Cerebellar cortex (tissue), 1 donor: ENCODE measurements at regions not wholly inside any gene's neighbourhood (a gene's known extent, or its start where the extent isn't known, plus 50 kb on each side); places are given as distances from the start of the nearest gene placed in this dataset.
"Not testable (repeated sequence)": the region's sequence is repeated elsewhere in the genome, so short reads cannot be mapped to it uniquely, and the experiment has no call there.

Experiments
- DNase-seq: peaks from one replicate; pipeline ENCODE4 v3.0.0-alpha.2; 2015; ENCODE audit warnings: low spot score

DNA sequence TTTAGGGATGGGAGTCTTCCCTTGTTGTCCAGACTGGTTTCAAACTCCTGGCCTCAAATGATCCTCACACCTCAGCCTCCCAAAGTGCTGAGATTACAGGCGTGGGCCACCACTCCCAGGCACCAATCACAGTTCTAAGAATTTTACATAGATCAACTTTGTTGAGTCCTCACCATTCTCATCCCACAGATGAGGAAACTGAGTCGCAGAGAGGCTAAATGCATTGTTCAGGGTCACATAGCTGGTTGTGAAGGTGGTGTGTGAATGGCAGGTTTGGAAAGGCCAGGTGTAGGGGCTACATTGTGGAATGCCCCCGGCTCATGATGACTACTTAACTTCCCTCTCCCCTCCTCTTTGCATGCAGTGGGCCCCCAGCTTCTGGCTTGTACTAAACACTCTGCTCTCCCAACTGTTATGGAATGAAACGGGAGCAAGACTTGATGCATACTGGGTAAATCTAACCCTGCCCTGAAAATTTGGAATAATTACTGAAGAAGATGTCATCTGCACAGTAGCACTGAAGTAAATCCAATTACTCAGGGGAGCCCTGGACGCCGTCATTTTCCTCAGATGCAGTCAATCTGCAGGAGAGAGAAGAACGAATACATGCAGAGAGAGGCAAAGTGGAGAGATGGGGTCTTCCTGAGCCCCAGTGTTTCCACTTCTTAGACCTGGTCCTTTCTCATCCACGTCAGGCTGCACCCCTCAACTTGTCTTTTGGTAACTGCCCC is 102.3 kb upstream of the ZNF217 start:
- DNase-seq, result no peak

DNA sequence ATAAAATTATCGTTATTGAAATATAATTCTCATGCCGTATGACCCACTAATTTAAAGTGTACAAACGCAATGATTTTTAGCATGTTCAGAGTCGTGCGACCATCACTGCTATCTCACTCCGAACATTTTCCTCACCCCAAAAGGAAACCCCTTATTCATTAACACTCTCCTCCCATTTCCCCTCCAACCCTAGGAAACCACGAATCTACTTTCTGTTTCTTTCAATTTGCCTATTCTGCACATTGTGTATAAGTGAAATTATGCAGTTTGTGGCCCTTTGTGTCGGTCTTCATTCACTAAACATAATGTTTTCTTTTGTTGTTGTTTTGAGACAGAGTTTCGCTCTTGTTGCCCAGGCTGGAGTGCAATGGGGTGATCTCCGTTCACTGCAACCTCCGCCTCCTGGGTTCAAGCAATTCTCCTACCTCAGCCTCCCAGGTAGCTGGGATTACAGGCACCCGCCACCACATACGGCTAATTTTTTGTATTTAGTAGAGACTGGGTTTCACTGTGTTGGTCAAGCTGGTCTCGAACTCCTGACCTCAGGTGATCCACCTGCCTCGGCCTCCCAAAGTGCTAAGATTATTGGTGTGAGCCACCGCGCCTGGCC is 99.7 kb upstream of the ZNF217 start:
- DNase-seq, result no peak

DNA sequence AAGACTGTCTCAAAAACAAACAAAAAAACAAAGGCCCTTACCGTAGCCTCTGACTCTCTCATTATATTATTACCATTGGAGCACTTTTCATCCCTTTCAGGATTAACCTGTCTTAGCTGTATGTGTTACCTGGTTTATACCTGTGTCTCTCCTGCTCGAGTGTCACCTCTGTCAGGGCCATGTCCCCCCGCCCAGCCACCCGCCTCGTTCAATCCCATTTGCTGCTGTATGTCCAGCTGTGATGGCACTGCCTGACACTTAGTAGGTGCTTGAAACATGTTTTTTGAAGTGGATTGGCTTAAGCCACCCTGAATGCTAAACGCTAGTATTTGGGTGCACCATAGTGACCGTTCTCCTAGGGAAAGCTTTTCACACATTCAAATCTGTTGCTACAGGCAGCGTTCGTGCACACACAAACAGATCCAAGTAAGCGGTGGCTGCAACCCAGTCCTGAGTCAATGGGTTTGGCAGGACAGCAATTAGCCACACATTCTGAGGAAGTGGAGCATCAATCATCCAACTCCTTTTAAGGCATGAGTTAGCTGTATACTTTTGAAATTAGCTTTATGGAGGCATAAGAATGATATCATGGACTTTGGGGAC is 98.9 kb upstream of the ZNF217 start:
- no peak for DNase-seq

DNA sequence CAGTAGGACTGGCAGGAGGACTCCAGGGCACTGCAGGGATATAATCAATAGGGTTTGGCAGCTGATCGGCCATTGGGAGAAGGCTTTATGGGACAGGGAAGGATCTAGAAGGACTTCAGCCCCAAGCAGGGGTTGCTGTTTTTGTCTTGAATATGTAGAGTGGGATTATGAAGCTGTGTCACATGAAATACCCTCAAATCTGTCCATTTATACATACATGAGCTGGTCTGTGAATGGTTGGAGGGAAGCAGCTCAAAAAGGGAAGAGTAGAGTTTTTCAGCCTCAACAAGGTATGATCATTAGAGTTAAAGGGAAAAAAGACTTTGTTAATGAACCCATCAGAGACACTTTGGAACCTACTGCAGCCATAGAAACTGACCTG is 98.2 kb upstream of the ZNF217 start:
- no peak for DNase-seq

DNA sequence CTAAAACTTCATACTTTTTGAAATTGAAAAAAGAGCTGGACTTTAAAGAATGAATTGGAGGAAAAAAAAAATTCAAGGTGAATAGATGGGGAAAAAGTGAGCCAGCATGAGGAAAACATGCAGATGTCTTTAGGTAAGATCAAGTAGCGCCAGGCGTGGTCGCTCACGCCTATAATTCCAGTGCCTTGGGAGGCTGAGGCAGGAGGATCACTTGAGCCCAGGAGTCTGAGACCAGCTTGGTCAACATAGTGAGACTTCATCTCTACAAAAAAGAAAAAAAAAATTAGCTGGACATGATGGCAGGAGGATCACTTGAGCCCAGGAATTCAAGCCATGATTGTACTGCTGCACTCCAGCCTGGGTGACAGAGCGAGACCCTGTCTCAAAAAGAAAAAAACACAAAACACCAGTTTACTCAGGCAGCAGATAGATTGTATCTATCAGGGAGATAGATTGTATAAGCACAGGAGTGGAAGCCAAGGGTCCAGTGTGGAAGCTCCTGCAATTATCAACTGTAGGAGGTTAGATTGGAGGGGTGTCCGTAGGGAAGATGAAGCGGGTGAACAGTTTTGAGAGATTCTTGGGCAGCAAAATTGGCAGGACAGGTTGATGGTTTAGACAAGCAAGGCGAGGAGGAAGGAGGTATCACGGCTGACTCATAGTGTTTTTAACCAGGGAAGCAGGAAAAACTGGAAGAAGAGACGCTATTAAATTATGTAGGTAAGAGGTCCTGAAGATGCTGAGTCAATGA is 97.6 kb upstream of the ZNF217 start:
- DNase-seq, result no peak

DNA sequence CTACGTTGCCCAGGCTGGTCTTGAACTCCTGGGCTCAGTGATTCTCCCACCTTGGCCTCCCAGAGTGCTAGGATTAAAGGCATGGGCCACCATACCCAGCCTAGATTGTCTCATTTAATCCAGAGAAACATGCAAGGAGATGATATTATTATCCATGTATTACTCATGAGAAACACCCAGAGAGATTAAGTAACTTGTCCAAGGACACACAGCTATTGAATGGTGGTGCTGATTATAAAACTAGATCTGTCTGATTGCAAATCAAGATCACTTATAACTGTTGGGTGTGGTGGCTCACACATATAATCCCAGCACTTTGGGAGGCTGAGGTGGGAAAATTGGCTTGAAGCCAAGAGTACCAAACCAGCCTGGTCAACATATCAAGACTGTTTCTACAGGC is 94.4 kb upstream of the ZNF217 start:
- DNase-seq, result no peak

DNA sequence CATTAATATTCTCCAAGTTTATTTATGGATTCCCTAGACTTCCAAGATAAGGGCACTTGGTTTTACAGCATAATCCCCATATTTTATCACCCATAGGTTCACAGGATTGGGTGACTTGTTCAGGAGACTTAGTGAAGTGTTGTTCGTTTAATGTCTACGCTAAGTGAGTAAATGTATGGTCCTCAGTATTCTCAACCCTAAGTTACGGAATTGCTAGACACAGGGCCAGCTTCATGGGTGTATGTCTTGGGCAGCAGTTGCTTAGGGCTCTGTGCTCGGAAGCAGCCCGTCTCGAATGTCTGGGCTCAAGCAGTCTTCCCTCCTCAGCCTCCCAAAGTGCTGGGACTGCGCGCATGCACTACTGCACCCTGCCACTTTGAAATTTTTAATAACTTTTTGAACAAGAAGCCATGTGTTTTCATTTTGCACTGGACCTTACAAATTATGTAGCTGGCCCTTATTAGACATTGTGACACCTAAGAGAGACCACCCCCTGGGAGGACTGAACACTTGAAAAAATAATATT is 91.5 kb upstream of the ZNF217 start:
- DNase-seq, result no peak

DNA sequence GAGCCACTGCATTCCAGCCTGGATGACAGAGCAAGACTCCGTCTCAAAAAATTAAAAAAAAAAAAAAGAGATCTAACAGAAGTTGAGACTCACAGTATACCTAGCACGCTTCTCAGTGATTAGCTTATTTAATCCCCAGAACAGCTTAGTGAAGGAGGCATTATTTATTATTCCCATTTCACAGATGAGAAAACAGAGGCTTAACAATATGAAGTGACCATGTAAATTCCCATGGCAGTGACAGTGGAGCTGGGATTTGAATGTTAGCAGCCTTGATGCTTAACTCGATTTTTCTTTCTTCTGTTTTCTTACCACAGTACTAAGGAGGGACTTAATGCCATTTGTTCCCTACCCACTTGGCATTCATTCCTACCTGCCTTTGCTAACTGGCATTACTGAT is 89.9 kb upstream of the ZNF217 start:
- DNase-seq, result no peak

DNA sequence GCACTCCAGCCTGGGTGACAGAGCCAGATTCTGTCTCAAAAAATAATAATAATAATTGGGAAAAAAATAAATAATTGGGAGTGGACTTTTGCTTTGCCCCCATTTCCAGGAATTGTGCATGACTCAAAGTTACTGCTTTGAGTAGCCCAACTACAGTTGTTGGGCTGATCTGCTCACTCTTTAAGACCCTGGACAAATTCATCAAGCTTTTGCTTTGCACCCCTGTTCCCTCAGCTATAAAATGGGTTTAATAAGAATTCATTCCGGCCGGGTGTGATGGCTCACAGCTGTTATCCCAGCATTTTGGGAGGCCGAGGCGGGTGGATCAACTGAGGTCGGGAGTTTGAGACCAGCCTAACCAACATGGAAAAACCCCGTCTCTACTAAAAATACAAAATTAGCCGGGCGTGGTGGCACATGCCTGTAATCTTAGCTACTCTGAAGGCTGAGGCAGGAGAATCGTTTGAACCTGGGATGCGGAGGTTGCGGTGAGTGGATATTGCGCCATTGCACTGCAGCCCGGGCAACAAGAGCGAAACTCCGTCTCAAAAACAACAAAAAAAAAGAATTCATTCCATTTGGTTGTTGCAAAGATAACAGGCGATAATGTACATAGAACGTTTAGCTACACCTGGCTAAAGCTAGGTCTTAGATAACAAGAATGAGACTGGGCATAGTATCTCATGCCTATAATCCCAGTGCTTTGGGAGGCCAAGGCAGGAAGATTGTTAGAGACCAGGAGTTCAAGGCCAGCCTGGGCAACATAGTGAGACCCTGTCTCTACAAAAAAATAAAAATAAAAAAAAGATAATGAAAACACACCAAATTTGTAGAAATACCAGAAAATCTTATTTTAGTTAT is 87.9 kb upstream of the ZNF217 start:
- no peak for DNase-seq

DNA sequence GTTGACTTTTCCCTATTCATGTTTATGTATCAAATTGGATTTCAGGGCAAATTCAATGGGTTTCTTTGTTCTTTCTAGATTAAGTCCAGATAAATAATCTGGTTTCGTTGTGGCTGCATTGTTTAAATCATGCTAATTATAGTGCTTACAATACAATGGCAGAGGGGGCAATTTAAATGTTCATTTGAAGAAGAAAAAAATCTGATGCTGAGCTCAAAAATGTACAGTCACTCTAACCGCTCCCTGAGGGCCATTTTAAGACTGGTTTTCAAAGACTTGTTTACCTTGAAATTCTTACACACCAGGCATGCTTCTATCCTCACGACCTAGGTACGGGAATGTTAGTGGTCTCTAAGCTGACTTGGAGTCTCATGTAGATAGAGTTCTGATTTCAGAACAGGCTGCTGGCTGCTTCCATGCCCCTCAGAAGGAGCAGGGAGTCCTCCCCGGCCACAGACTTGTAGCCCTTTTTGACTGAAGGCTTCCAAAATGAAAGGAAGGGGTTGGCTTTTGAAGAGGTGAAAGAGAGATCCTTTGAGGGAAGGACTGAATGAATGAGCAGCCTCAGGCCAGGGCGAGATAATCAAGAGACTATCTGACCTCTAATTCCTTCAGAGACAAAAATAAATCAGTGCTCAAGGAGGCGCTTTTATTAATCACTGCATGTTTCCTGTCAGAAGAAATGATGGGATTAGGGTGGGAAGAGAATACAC is 86.1 kb upstream of the ZNF217 start:
- DNase-seq, result no peak

DNA sequence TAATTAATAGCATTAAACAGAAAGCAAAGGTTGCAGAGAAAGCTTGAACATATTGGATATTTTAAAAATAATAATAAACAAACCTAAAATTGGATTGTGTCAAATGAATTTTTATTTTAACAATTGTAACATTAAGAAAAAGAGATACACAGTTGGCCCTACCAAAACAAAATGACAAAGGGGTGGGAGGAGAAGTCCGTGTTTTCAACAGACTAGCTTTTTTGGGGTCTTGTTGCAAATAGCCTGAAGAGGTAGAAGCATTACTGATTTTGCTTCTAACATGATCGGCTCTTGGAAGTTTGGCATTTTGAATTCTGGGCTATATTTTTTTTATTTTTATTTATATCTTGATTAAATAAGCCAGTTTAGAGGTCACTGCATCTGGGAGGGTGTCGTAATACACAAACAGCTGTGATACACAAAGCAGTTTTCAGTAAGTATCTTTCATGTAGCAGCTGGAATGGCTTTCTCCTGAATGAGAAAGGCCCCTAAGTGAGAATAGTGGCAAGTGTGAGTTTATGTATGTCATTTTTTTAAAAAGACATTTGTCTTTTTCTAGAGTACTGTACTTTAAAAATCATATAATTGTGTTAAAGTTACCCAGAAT is 85.5 kb upstream of the ZNF217 start:
- no peak for DNase-seq

DNA sequence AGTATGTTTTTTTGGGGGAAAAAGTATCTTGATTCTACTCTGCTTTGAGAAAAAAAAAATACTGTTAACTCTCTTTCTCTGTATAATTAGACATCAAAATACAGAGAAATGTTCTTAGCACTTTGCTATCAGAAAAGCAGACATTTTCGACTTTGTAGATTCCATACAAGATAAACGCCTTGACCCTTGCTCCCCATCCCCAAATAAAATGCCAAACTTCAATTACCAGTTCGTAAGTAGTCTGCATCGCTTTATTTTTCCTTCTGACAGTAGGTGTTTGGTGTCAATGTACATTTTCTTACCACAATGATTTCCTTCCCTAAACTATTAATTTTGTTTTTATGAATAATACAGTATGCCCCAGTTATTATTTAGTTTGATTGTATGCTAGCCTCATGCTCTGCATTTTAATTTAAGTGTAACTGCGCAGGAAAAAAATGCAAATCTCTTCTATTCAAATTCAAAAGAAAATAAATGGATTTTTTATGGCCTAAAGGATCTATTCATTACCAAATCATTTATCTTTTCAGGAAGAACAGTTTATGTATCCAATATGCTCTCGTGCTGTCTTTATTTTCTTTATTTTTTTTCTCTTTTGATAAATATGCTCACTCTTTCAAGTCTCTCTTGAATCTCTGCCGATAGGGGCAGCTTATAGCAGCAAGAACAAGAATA is 84.8 kb upstream of the ZNF217 start:
- DNase-seq, result no peak

DNA sequence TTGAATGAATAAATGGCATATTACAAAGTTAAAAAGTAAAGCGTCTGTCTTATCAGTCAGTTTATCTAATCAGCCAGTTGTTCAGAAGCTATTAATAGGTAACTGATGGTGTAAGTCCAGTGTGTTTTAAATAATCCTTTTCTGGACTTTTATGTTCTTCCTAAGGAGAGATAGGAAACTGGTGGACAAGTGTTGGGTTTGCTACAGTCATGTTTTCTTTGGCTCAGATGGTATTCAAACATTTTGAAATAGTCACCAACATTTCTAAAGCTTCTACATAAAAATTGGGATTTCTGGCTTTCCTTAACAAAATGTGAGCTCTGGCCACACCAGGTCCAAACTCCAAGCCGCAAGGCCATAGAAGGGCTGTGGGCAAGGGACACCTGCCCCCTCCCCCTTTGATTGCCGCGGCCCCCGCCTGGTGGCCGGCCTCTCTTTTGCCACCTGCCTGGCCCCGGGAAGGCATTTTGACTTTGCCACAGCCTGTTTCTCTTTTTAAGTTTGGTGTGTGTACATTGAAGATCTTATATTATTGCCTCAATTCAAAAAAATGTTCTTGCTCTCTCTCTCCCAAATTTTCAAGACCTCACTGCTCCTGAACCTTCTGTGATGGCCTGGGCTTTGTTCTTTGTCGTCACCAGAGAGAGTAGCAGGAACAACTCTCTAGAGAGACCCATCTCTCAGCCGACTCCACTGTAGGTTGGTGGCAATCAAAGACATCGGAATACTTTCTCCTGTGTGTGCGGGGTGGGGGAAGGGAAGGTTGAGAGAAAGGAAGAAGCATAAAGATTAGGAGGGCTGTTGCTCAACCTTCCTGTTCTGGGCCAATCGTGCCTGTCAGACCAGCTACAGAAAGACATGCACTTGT is 84.0 kb upstream of the ZNF217 start:
- DNase-seq, result no peak

DNA sequence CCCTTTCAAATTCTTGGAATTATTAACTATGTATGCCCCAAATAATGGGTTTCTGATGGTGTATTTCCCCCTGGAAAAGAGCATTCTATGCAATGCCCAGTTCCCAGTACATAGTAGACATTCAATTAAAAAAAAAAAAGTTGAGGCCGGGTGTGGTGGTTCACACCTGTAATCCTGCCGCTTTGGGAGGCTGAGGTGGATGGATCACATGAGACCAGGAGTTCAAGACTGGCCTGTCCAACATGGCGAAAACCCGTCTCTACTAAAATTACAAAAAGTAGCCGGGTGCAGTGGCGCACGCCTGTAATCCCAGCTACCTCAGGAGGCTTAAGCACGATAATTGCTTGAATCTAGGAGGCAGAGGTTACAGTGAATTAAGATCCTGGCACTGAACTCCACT is 83.3 kb upstream of the ZNF217 start:
- no peak for DNase-seq

DNA sequence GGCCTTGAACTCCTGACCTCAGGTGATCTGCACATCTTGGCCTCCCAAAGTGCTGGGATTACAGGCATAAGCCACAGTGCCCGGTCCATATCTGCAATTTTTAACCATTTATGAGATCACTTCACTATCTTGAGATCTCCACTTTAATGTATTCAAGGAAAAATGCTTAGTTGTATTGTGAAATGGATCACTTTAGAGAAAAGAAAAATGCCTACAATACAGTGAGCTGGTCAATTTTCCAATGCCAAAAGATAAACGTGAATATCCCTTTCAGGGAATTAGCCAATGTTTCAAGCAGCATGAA is 82.8 kb upstream of the ZNF217 start:
- no peak for DNase-seq

DNA sequence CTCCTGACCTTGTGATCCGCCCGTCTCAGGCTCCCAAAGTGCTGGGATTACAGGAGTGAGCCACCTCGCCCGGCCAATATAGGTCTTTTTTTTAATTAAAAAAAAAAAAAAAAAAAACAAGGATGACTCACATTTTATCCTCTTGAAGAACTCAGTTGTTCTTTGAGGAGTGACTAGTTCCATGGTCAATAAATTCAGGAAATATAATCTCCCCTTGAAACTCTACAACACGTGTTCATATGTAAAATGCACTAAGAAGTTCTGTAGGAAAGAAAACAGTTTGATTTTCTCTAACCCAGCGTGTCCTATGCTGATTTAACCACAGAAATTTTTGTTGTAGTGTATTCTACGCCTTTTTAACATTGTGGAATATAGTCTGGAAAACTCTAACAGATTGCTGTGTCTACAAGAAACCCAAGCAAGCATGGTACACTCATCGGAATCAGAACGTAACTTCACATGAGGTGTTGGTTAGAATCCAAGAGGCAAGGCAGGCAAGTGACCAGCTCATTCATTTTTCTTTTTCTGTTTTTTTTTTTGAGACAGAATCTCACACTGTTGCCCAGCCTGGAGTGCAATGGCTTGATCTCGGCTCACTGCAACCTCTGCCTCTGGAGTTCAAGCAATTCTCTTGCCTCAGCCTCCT is 79.0 kb upstream of the ZNF217 start:
- no peak for DNase-seq

DNA sequence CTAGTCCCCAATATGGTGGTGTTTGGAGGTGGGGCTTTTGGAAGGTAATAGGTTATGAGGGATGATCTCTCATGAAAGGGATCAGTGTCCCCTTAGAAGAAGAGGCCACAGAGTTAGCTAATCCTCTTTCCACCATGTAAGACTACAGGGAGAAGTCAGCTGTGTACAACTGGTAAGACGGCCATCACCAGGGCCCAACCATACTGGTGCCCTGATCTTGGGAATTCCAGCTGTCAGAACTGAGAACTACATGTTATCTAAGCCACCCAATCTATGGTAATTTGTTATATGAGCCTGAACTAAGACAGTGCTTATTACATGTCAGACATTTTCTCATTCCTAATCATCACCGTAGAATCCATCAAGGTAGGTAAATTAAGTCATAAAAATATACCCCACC is 77.7 kb upstream of the ZNF217 start:
- no peak for DNase-seq

DNA sequence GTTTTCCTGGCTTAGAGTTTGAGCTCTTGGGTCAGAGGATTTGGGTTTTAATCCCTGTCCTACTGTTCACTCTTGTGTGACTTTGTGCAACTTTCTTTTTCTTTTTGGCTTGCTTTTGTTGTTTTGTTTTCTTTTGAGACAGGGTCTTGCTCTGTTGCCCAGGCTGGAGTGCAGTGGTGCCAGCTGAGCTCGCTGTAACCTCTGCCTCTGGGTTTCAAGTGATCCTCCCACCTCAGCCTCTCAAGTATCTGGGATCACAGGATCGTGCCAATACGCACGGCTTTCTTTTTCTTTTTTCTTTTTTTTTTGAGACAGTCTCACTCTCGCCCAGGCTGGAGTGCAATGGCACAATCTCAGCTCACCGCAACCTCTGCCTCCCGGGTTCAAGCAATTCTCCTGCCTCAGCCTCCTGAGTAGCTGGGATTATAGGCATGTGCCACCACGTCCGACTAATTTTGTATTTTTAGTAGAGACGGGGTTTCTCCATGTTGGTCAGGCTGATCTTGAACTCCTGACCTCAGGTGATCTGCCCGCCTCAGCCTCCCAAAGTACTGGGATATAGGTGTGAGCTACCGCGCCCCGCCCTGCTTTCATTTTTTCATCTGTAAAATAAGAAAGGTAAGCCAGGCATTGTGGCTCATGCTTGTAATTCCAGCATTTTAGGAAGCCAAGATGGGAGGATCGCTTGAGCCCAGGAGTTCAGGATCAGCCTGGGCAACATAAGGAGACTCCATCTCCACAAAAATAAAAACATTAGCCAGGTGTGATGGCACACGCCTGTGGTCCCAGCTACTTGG is 76.1 kb upstream of the ZNF217 start:
- DNase-seq, result not testable (repeated sequence)
